Thyroid gland (tissue), 4 donors: ENCODE measurements at regions not wholly inside any gene's neighbourhood (a gene's known extent, or its start where the extent isn't known, plus 50 kb on each side); places are given as distances from the start of the nearest gene placed in this dataset.

Source experiments
- DNase-seq, 2 donors: peaks; one replicate each; pipeline ENCODE4 v3.0.0-alpha.2; 2019
- H3K27ac ChIP-seq, 3 donors: fragments of 200-600 bp; sonication (generic); 1 replicate in 2 of 3; 2 replicates in 1 of 3; pipeline ENCODE4 v1.5.1; 2016 to 2019; ENCODE audit warnings: mild to moderate bottlenecking in 1 of 3, moderate library complexity in 1 of 3
- H3K27me3 ChIP-seq: fragments of 200-600 bp; sonication (generic); one replicate; pipeline ENCODE4 v1.5.1; 2019
- H3K36me3 ChIP-seq, 2 donors: fragments of 200-600 bp; sonication (generic); one replicate each; pipeline ENCODE4 v1.5.1; 2016 to 2019
- H3K4me1 ChIP-seq, 2 donors: fragments of 200-600 bp; sonication (generic); one replicate each; pipeline ENCODE4 v1.5.1; 2017 to 2019
- H3K4me3 ChIP-seq, 3 donors: fragments of 200-600 bp; sonication (generic); replicated peaks in 1 of 3; 1 replicate in 2 of 3; 2 replicates in 1 of 3; pipeline ENCODE4 v1.5.1; 2016; ENCODE audit warnings: mild to moderate bottlenecking in 1 of 3
- H3K9me3 ChIP-seq: fragments of 200-600 bp; sonication (generic); one replicate; pipeline ENCODE4 v1.5.1; 2017
- POLR2A ChIP-seq, 2 donors: fragments of 450-650 bp; IDR thresholded peaks; one replicate each; pipeline ENCODE4 v1.6.1; 2017; ENCODE audit warnings: antibody characterized with exemption in 2 of 2, mild to moderate bottlenecking in 2 of 2, moderate library complexity in 1 of 2
- WGBS, 2 donors: methylation state at CpG; one replicate each; pipeline ENCODE4 v1.1.5; 2017; 5-methylcytosine and 5-hydroxymethylcytosine counted together
- intact Hi-C: fragments of 100-400 bp; cut with DNase I; formaldehyde crosslinking; loops from one replicate; pipeline ENCODE4 v1.15.1; 2023
- TF ChIP-seq, protein P1 (sequence below), 6 experiments: fragments of 200-600 bp in 3 of 6; fragments of 450-650 bp in 3 of 6; sonication (generic) in 3 of 6; IDR thresholded peaks; one replicate each; pipeline ENCODE4 v1.5.1; 2016 to 2019; ENCODE audit warnings: antibody characterized with exemption in 6 of 6, mild to moderate bottlenecking in 2 of 6, inconsistent platforms in 1 of 6, moderate library complexity in 1 of 6

GRCh38 chr2:121818546-121818945, 63.1 kb downstream of the TSN start:
- intact Hi-C loops, result no loop called here
- TF ChIP-seq POLR2A (IDR thresholded peaks at IDR 0.05), result no peak
- TF ChIP-seq, protein P1, sequence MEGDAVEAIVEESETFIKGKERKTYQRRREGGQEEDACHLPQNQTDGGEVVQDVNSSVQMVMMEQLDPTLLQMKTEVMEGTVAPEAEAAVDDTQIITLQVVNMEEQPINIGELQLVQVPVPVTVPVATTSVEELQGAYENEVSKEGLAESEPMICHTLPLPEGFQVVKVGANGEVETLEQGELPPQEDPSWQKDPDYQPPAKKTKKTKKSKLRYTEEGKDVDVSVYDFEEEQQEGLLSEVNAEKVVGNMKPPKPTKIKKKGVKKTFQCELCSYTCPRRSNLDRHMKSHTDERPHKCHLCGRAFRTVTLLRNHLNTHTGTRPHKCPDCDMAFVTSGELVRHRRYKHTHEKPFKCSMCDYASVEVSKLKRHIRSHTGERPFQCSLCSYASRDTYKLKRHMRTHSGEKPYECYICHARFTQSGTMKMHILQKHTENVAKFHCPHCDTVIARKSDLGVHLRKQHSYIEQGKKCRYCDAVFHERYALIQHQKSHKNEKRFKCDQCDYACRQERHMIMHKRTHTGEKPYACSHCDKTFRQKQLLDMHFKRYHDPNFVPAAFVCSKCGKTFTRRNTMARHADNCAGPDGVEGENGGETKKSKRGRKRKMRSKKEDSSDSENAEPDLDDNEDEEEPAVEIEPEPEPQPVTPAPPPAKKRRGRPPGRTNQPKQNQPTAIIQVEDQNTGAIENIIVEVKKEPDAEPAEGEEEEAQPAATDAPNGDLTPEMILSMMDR (IDR thresholded peaks at IDR 0.05), result no peak
- Histone ChIP-seq H3K27ac (no peak overlapping the region), H3K36me3 (no peaks in the 10 kb centered on the region), H3K27me3 (no peaks in the 10 kb centered on the region), H3K4me1 (no peaks in the 10 kb centered on the region), H3K9me3 (no peaks in the 10 kb centered on the region), H3K4me3 (no peak overlapping the region)
- DNase-seq, result no peak
- WGBS, 2 donors, result 89 to 92% methylated on average over 1 of the region's 1 CpG

- Histone ChIP-seq H3K4me1 (no peaks in the 10 kb centered on the region), H3K4me3 (no peak overlapping the region), H3K9me3 (no peaks in the 10 kb centered on the region), H3K36me3 (no peaks in the 10 kb centered on the region), H3K27ac (no peak overlapping the region), H3K27me3 (no peaks in the 10 kb centered on the region)
- TF ChIP-seq, protein P1 (IDR thresholded peaks at IDR 0.05), result no peak
- TF ChIP-seq POLR2A (IDR thresholded peaks at IDR 0.05), result no peak
- DNase-seq, result no peak
- intact Hi-C loops, result no loop called here
- 37 to 52% methylated on average over 6 of the region's 6 CpGs for WGBS, 2 donors
Observed at GRCh38 chr2:121819846-121820245, 64.4 kb downstream of the TSN start.

DNA sequence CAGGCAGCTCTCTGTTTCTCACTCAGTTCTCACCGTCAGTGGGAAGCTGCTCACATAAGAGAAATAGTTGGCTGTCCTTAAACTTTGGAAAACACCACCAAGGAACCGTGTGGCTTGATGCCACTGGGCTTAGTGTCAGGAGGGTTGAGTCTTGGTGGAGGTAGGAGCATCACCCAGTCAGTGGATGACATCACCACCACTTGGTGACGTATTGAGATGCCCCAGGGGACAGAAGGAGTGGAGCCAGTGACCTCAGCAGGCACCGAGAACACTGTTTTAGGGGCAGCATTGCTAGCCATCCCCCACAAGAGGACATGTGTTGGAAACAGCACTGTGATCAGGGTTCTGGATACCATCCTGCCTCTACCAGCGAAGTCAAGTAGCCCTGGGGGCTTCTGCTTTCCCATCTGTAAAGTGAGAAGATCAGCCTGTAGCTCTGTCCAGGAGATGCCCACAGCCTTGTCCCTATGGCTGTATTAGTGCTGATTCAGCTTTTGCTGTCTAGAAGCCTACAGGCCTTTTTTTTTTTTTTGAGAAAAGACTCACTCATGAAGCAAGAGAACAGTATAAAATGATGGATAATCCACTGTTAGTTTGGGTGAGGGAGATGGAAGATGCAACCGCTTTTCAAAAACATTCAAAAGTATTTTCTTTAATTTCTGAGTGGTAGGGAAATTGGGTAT, 66.2 kb downstream of the TSN start:
- Histone ChIP-seq H3K36me3 (no peaks in the 10 kb centered on the region), H3K4me3 (no peak overlapping the region), H3K4me1 (no peaks in the 10 kb centered on the region), H3K27me3 (no peaks in the 10 kb centered on the region), H3K9me3 (no peaks in the 10 kb centered on the region), H3K27ac (no peak overlapping the region)
- 87 to 91% methylated on average over 6 of the region's 6 CpGs for WGBS, 2 donors
- DNase-seq, result no peak
- intact Hi-C loops, result no loop called here
- TF ChIP-seq, protein P1 (IDR thresholded peaks at IDR 0.05), result no peak
- TF ChIP-seq POLR2A (IDR thresholded peaks at IDR 0.05), result no peak

DNA sequence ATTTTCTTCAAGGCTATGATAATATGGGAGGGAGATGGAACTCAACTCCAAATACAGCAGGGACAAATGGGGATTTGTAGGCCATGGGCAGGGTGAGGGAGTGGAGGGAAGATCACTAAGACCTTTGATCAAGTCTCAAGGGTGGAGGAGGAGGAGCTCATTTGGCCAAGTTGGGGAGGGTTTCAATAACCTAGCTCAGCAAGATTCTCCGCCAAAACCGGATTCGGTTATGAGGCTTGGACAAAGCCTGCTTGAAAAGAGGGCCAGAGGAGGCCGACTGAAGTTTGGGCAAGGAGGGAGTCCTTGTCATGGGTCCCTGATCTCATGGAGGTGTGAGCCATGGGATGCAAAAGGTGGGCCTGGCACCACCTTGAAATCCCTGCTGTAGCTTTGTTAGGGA, 68.8 kb downstream of the TSN start:
- no peaks in the 10 kb centered on the region for H3K27me3 ChIP-seq
- 92 to 94% methylated on average over 4 of the region's 4 CpGs for WGBS, 2 donors
- TF ChIP-seq, protein P1 (IDR thresholded peaks at IDR 0.05), result no peak
- no peak for TF ChIP-seq POLR2A (IDR thresholded peaks at IDR 0.05)
- intact Hi-C loops, result no loop called here
- H3K4me3 ChIP-seq, result no peak overlapping the region
- H3K4me1 ChIP-seq, result no peaks in the 10 kb centered on the region
- no peak overlapping the region for H3K27ac ChIP-seq
- no peaks in the 10 kb centered on the region for H3K9me3 ChIP-seq
- DNase-seq, result no peak
- H3K36me3 ChIP-seq, result no peaks in the 10 kb centered on the region

DNA sequence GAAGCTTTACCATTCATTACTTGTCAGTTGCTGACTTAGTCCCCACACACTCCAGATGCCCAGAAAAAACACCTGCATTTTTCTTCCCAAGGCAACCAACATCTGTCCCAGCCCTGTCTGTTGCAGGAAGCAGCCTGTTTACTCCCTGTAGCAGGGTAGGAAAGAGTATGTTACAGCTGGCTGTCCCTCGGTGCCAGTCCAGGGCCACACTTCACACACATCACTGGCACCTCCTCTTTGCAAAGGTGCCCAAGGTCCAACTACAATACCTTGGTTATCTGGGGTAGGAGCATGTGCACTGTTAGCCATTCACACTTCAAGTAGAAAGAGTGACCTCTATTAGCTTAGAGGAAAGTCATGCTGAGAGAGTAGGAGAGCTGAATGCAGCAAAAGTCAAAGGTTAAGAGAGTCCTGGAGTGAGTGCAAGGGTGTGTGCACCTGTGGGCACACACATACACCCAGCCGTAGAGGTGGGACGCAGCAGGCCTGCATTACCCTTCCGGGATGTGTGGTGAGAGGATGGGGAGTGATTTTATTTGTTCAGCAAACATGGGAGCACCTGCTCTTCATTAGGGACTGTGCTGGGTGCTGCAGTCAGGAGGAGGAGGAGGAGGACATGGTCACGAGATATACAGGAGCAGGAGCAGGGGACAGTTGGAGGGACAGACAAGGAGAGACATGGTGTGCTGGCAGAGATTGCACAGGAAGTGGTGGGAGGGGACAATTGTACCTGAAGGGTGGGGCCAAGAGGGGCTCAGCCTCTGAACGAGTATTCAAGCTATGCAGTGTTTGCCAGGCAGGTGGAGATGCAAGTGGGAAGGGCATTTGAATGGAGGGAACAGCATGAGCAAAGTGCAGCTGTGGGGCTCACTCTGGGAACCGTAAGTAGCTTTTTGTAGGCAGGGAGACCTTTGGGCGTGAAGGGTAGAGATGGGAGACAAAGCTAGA, 69.8 kb downstream of the TSN start:
- H3K36me3 ChIP-seq, result no peaks in the 10 kb centered on the region
- WGBS, 2 donors, result 60 to 68% methylated on average over 8 of the region's 8 CpGs

More for the DNA sequence above, 69.8 kb downstream of the TSN start:
- TF ChIP-seq, protein P1 (IDR thresholded peaks at IDR 0.05), result no peak
- TF ChIP-seq POLR2A (IDR thresholded peaks at IDR 0.05), result no peak
- no peaks in the 10 kb centered on the region for H3K9me3 ChIP-seq
- DNase-seq, result no peak
- H3K27ac ChIP-seq, result no peak overlapping the region
- no peaks in the 10 kb centered on the region for H3K27me3 ChIP-seq
- H3K4me3 ChIP-seq, result no peak overlapping the region
- no peaks in the 10 kb centered on the region for H3K4me1 ChIP-seq
- intact Hi-C loops, result no loop called here
